A673 (cell line): ENCODE measurements at regions not wholly inside any gene's neighbourhood (a gene's known extent, or its start where the extent isn't known, plus 50 kb on each side); places are given as distances from the start of the nearest gene placed in this dataset.
"Not testable (repeated sequence)": the region's sequence is repeated elsewhere in the genome, so short reads cannot be mapped to it uniquely, and the experiment has no call there.

Experiments
- BruUV-seq: library from RNA; stranded (reverse); fragments of 400-500 nt; replicated peaks from 2 replicates; lab custom pipeline; 2021; lab: Mats Ljungman, UMichigan
- CTCF ChIA-PET: fragments of 300-600 bp; sonication (Branson Sonifier 250); formaldehyde crosslinking; loops from one replicate; lab custom pipeline; 2022; ENCODE audit warnings: antibody characterized with exemption; lab: Charles Lee
- POLR2A ChIA-PET: fragments of 300-600 bp; sonication (Branson Sonifier 250); formaldehyde crosslinking; loops from one replicate; lab custom pipeline; 2022; ENCODE audit warnings: antibody characterized with exemption; ENCODE audit not compliant: low non-redundant PET; lab: Charles Lee
- DNase-seq: peaks from one replicate; pipeline ENCODE4 v3.0.0-alpha.2; 2015; ENCODE audit warnings: low spot score
- H3K27ac ChIP-seq: fragments of 200-600 bp; sonication (generic); 2 replicates; pipeline ENCODE4 v1.5.1; 2016; ENCODE audit warnings: mixed run types, low read depth, mild to moderate bottlenecking, mixed read lengths, antibody characterized with exemption, low read length; ENCODE audit not compliant: poor library complexity, severe bottlenecking
- H3K27me3 ChIP-seq: fragments of 200-600 bp; sonication (generic); replicated peaks from 2 replicates; pipeline ENCODE4 v1.6.1; 2017; ENCODE audit warnings: mixed run types, low read depth, mild to moderate bottlenecking, mixed read lengths, antibody characterized with exemption, low read length; ENCODE audit not compliant: insufficient read depth, poor library complexity
- H3K36me3 ChIP-seq: fragments of 200-600 bp; sonication (generic); 2 replicates; pipeline ENCODE4 v1.6.1; 2016; ENCODE audit warnings: mixed run types, mild to moderate bottlenecking, mixed read lengths, antibody characterized with exemption, low read length; ENCODE audit not compliant: insufficient read depth, poor library complexity, severe bottlenecking
- H3K4me1 ChIP-seq: fragments of 200-600 bp; sonication (generic); 2 replicates; pipeline ENCODE4 v1.6.1; 2017; ENCODE audit warnings: mixed run types, mild to moderate bottlenecking, mixed read lengths, antibody characterized with exemption, low read length; ENCODE audit not compliant: insufficient read depth, poor library complexity, severe bottlenecking
- H3K4me3 ChIP-seq: fragments of 200-600 bp; sonication (generic); 2 replicates; pipeline ENCODE4 v1.5.1; 2016; ENCODE audit warnings: low read depth, mixed run types, mild to moderate bottlenecking, mixed read lengths, low read length; ENCODE audit not compliant: poor library complexity, severe bottlenecking
- H3K9me3 ChIP-seq: fragments of 200-600 bp; sonication (generic); 2 replicates; pipeline ENCODE4 v1.6.1; 2016; ENCODE audit warnings: mixed run types, low read depth, mild to moderate bottlenecking, mixed read lengths, antibody characterized with exemption, low read length; ENCODE audit not compliant: poor library complexity, severe bottlenecking
- EZH2 ChIP-seq: fragments of 200-600 bp; sonication (generic); IDR thresholded peaks from 2 replicates; pipeline ENCODE4 v1.6.1; 2017; ENCODE audit warnings: borderline replicate concordance, low read depth, mild to moderate bottlenecking, mixed read lengths, antibody characterized with exemption, low read length; ENCODE audit not compliant: poor library complexity, severe bottlenecking
- intact Hi-C: fragments of 100-400 bp; cut with micrococcal nuclease; formaldehyde crosslinking; loops from one replicate; pipeline ENCODE4 v1.10.0; 2022; ENCODE audit not compliant: unreplicated experiment
- TF ChIP-seq, protein P1 (sequence below): fragments of 300-800, 200-600 bp; sonication (generic); conservative IDR thresholded peaks from 2 replicates; pipeline ENCODE4 v1.5.1; 2017; ENCODE audit warnings: low read depth, mild to moderate bottlenecking, antibody characterized with exemption, low read length, moderate library complexity, mixed read lengths

DNA sequence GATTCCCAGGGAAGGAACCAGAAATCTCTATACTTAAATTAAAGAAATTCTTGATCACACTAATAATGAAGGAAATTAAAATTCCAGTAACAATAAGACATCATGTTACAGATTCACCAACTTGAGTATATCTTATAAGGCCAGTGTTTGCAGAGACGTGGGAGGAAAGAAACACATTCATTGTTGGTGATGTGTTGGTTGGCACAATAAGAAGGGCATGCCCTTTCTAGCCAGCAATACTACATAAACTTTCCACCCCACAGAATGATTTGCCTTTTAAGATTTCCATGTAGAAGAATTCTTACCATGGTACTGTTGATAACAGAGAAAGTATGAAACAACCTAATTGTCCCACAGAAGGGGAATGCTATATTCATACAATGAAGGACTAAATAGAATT is 581.5 kb downstream of the STIM2 start:
- Histone ChIP-seq H3K27ac (no peak overlapping the region), H3K4me1 (no peaks in the 10 kb centered on the region), H3K4me3 (no peak overlapping the region), H3K36me3 (no peaks in the 10 kb centered on the region), H3K27me3 (no peaks in the 10 kb centered on the region), H3K9me3 (no peaks in the 10 kb centered on the region)
- ChIA-PET CTCF (no interaction called here), POLR2A (no interaction called here)
- TF ChIP-seq, protein P1, sequence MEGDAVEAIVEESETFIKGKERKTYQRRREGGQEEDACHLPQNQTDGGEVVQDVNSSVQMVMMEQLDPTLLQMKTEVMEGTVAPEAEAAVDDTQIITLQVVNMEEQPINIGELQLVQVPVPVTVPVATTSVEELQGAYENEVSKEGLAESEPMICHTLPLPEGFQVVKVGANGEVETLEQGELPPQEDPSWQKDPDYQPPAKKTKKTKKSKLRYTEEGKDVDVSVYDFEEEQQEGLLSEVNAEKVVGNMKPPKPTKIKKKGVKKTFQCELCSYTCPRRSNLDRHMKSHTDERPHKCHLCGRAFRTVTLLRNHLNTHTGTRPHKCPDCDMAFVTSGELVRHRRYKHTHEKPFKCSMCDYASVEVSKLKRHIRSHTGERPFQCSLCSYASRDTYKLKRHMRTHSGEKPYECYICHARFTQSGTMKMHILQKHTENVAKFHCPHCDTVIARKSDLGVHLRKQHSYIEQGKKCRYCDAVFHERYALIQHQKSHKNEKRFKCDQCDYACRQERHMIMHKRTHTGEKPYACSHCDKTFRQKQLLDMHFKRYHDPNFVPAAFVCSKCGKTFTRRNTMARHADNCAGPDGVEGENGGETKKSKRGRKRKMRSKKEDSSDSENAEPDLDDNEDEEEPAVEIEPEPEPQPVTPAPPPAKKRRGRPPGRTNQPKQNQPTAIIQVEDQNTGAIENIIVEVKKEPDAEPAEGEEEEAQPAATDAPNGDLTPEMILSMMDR = no peak
- intact Hi-C loops = no loop called here
- DNase-seq = no peak
- no TSS peak for BruUV-seq

GRCh38 chr4:27442661-27443060 is 582.0 kb downstream of the STIM2 start:
- H3K4me1 ChIP-seq, POLR2A ChIA-PET, H3K9me3 ChIP-seq, intact Hi-C loops, H3K4me3 ChIP-seq, H3K27me3 ChIP-seq, DNase-seq, CTCF ChIA-PET, H3K36me3 ChIP-seq, H3K27ac ChIP-seq, BruUV-seq: not testable (repeated sequence)

DNA sequence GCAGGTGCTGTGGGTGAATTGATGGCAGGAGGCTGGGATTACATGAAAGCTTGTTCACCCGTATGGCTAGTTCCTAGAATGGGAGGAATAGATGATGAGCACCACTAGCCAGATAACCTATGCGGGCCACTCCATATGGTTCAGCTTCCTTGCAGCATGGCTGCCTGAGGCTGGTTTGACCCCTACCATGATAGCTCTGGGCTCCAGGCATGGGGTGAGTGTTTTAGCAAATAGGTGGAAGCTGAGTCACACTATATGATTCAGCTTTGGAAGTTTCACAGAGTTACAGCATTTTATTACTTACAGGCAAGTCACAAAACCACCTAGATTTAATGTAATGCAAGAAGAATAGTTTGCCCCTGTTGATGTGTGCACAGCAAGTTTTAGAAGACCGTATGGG is 603.2 kb downstream of the STIM2 start:
- BruUV-seq = no TSS peak
- intact Hi-C loops = no loop called here
- Histone ChIP-seq H3K27me3 (no peaks in the 10 kb centered on the region), H3K4me1 (no peaks in the 10 kb centered on the region), H3K4me3 (no peak overlapping the region), H3K27ac (no peak overlapping the region), H3K36me3 (no peaks in the 10 kb centered on the region), H3K9me3 (no peaks in the 10 kb centered on the region)
- POLR2A ChIA-PET = no interaction called here
- TF ChIP-seq, protein P1 = no peak
- no peak for TF ChIP-seq EZH2
- DNase-seq = no peak
- CTCF ChIA-PET = no interaction called here

- no TSS peak for BruUV-seq
- Histone ChIP-seq H3K9me3 (no peaks in the 10 kb centered on the region), H3K4me1 (no peaks in the 10 kb centered on the region), H3K36me3 (no peaks in the 10 kb centered on the region), H3K4me3 (no peak overlapping the region), H3K27me3 (no peaks in the 10 kb centered on the region), H3K27ac (no peak overlapping the region)
- CTCF ChIA-PET = no interaction called here
- POLR2A ChIA-PET = no interaction called here
- TF ChIP-seq, protein P1 = no peak
- TF ChIP-seq EZH2 = no peak
- no peak for DNase-seq
- intact Hi-C loops = no loop called here
These were observed 606.7 kb downstream of the STIM2 start for GRCh38 chr4:27467351-27467750.
